HEK293 (cell line): ENCODE measurements at regions not wholly inside any gene's neighbourhood (a gene's known extent, or its start where the extent isn't known, plus 50 kb on each side); places are given as distances from the start of the nearest gene placed in this dataset.

ENCODE experiments used
- CTCF ChIA-PET: fragments of 350-600 bp; formaldehyde crosslinking; extraction: SDS; loops from one replicate; lab custom pipeline; 2021; ENCODE audit warnings: antibody characterized with exemption; lab: Yijun Ruan, JAX
- POLR2A ChIA-PET: fragments of 300-600 bp; formaldehyde crosslinking; extraction: SDS; loops from one replicate; lab custom pipeline; 2020; ENCODE audit warnings: antibody characterized with exemption, inconsistent platforms; lab: Yijun Ruan, JAX
- H3K27ac ChIP-seq: fragments of 200-500 bp; sonication (Bioruptor generic); 2 replicates; pipeline ENCODE4 v1.5.1; 2014; ENCODE audit warnings: low read depth, low read length, control low read depth, inconsistent platforms; ENCODE audit errors: extremely low read depth
- H3K36me3 ChIP-seq, 2 experiments: fragments of 200-500 bp in 1 of 2; sonication (Bioruptor generic) in 1 of 2; 1 replicate in 1 of 2; 2 replicates in 1 of 2; pipeline ENCODE4 v1.5.1; 2014 to 2017; ENCODE audit warnings: inconsistent platforms in 2 of 2, low read length in 2 of 2; ENCODE audit not compliant: control insufficient read depth in 2 of 2, insufficient read depth in 1 of 2
- H3K4me1 ChIP-seq: fragments of 200-500 bp; sonication (Bioruptor generic); 2 replicates; pipeline ENCODE4 v1.5.1; 2014; ENCODE audit warnings: mild to moderate bottlenecking, low read length, inconsistent platforms; ENCODE audit not compliant: control insufficient read depth, insufficient read depth
- H3K4me3 ChIP-seq: 2 replicates; pipeline ENCODE4 v1.5.1; 2011; ENCODE audit warnings: low read depth, mild to moderate bottlenecking, control low read depth, low read length, moderate library complexity
- H3K9me3 ChIP-seq: fragments of 200-500 bp; sonication (Bioruptor generic); 2 replicates; pipeline ENCODE4 v1.5.1; 2014; ENCODE audit warnings: low read depth, low read length, inconsistent platforms; ENCODE audit not compliant: control insufficient read depth, insufficient read depth
- ATF2 ChIP-seq: fragments of 450-650 bp; formaldehyde crosslinking; IDR thresholded peaks from 2 replicates; pipeline ENCODE4 v1.5.1; 2016; ENCODE audit warnings: missing biosample characterization, missing genetic modification characterization, low read depth
- KLF9 ChIP-seq: fragments of 450-650 bp; formaldehyde crosslinking; IDR thresholded peaks from 2 replicates; pipeline ENCODE4 v1.5.1; 2016; ENCODE audit warnings: missing biosample characterization, missing genetic modification characterization, low read depth
- REPIN1 ChIP-seq: fragments of 450-650 bp; formaldehyde crosslinking; IDR thresholded peaks from 2 replicates; pipeline ENCODE4 v1.5.1; 2017; ENCODE audit warnings: missing biosample characterization, missing genetic modification characterization, low read depth
- WT1 ChIP-seq: fragments of 450-650 bp; formaldehyde crosslinking; IDR thresholded peaks from 2 replicates; pipeline ENCODE4 v1.5.1; 2016; ENCODE audit warnings: missing biosample characterization, missing genetic modification characterization
- YY2 ChIP-seq: fragments of 450-650 bp; formaldehyde crosslinking; IDR thresholded peaks from 2 replicates; pipeline ENCODE4 v1.5.1; 2016; ENCODE audit warnings: missing biosample characterization, missing genetic modification characterization
- ZBTB7A ChIP-seq: fragments of 450-650 bp; formaldehyde crosslinking; IDR thresholded peaks from 2 replicates; pipeline ENCODE4 v1.5.1; 2016; ENCODE audit warnings: low read depth, missing biosample characterization, missing genetic modification characterization
- ZNF121 ChIP-seq: fragments of 450-650 bp; formaldehyde crosslinking; IDR thresholded peaks from 2 replicates; pipeline ENCODE4 v1.5.1; 2016; ENCODE audit warnings: missing biosample characterization, missing genetic modification characterization
- ZNF169 ChIP-seq: fragments of 450-650 bp; formaldehyde crosslinking; IDR thresholded peaks from 2 replicates; pipeline ENCODE4 v1.5.1; 2016; ENCODE audit warnings: missing biosample characterization, missing genetic modification characterization
- ZNF174 ChIP-seq: fragments of 450-650 bp; formaldehyde crosslinking; IDR thresholded peaks from 2 replicates; pipeline ENCODE4 v1.5.0; 2017; ENCODE audit warnings: missing biosample characterization, mild to moderate bottlenecking, missing genetic modification characterization
- ZNF221 ChIP-seq: fragments of 450-650 bp; formaldehyde crosslinking; IDR thresholded peaks from 2 replicates; pipeline ENCODE4 v1.5.1; 2017; ENCODE audit warnings: missing biosample characterization, missing genetic modification characterization, borderline replicate concordance
- ZNF292 ChIP-seq: fragments of 450-650 bp; formaldehyde crosslinking; IDR thresholded peaks from 2 replicates; pipeline ENCODE4 v1.5.1; 2016; ENCODE audit warnings: low read depth, missing biosample characterization, missing genetic modification characterization, borderline replicate concordance
- ZNF350 ChIP-seq: fragments of 450-650 bp; formaldehyde crosslinking; IDR thresholded peaks from 2 replicates; pipeline ENCODE4 v1.5.0; 2017; ENCODE audit warnings: missing biosample characterization, mild to moderate bottlenecking, missing genetic modification characterization
- ZNF48 ChIP-seq: fragments of 450-650 bp; formaldehyde crosslinking; IDR thresholded peaks from 2 replicates; pipeline ENCODE4 v1.5.1; 2016; ENCODE audit warnings: missing biosample characterization, missing genetic modification characterization
- ZNF501 ChIP-seq: fragments of 450-650 bp; formaldehyde crosslinking; IDR thresholded peaks from 2 replicates; pipeline ENCODE4 v1.5.1; 2016; ENCODE audit warnings: missing biosample characterization, missing genetic modification characterization
- ZNF560 ChIP-seq: fragments of 450-650 bp; formaldehyde crosslinking; IDR thresholded peaks from 2 replicates; pipeline ENCODE4 v1.5.1; 2017; ENCODE audit warnings: missing biosample characterization, missing genetic modification characterization, borderline replicate concordance
- ZNF654 ChIP-seq: fragments of 450-650 bp; formaldehyde crosslinking; IDR thresholded peaks from 2 replicates; pipeline ENCODE4 v1.5.1; 2016; ENCODE audit warnings: low read depth, missing biosample characterization, missing genetic modification characterization
- ZNF76 ChIP-seq: fragments of 450-650 bp; formaldehyde crosslinking; IDR thresholded peaks from 2 replicates; pipeline ENCODE4; 2016; ENCODE audit warnings: low read depth, missing biosample characterization, missing genetic modification characterization, borderline replicate concordance
- ZSCAN30 ChIP-seq: fragments of 450-650 bp; IDR thresholded peaks from 2 replicates; pipeline ENCODE4 v1.5.1; 2018; ENCODE audit warnings: missing biosample characterization, mild to moderate bottlenecking, missing genetic modification characterization, moderate library complexity
- TF ChIP-seq, protein P1 (sequence below): fragments of 450-650 bp; formaldehyde crosslinking; conservative IDR thresholded peaks from 2 replicates; pipeline ENCODE4 v1.5.1; 2016; ENCODE audit warnings: low read depth, missing biosample characterization, missing genetic modification characterization

GRCh38 chr5:163660486-163660885, 155.1 kb downstream of the MAT2B start:
- Histone ChIP-seq H3K4me1 (no peaks in the 10 kb centered on the region), H3K4me3 (no peak overlapping the region), H3K27ac (no peak overlapping the region), H3K9me3 (no peaks in the 10 kb centered on the region), H3K36me3 (no peaks in the 10 kb centered on the region)
- CTCF ChIA-PET = no interaction called here
- TF ChIP-seq ZNF48 (tag by site-specific recombination) (no peak), ZNF654 (no peak), KLF9 (tag by site-specific recombination) (no peak), ATF2 (tag by site-specific recombination) (no peak), ZNF501 (no peak), ZNF174 (tag by site-specific recombination) (no peak), ZNF221 (tag by site-specific recombination) (no peak), ZSCAN30 (tag by site-specific recombination) (no peak), ZNF76 (tag by site-specific recombination) (no peak), ZNF292 (tag by site-specific recombination) (no peak), ZBTB7A (no peak), ZNF121 (no peak), REPIN1 (tag by site-specific recombination) (no peak), ZNF560 (no peak), WT1 (tag by site-specific recombination) (no peak), YY2 (no peak), ZNF350 (tag by site-specific recombination) (no peak)
- TF ChIP-seq, protein P1, sequence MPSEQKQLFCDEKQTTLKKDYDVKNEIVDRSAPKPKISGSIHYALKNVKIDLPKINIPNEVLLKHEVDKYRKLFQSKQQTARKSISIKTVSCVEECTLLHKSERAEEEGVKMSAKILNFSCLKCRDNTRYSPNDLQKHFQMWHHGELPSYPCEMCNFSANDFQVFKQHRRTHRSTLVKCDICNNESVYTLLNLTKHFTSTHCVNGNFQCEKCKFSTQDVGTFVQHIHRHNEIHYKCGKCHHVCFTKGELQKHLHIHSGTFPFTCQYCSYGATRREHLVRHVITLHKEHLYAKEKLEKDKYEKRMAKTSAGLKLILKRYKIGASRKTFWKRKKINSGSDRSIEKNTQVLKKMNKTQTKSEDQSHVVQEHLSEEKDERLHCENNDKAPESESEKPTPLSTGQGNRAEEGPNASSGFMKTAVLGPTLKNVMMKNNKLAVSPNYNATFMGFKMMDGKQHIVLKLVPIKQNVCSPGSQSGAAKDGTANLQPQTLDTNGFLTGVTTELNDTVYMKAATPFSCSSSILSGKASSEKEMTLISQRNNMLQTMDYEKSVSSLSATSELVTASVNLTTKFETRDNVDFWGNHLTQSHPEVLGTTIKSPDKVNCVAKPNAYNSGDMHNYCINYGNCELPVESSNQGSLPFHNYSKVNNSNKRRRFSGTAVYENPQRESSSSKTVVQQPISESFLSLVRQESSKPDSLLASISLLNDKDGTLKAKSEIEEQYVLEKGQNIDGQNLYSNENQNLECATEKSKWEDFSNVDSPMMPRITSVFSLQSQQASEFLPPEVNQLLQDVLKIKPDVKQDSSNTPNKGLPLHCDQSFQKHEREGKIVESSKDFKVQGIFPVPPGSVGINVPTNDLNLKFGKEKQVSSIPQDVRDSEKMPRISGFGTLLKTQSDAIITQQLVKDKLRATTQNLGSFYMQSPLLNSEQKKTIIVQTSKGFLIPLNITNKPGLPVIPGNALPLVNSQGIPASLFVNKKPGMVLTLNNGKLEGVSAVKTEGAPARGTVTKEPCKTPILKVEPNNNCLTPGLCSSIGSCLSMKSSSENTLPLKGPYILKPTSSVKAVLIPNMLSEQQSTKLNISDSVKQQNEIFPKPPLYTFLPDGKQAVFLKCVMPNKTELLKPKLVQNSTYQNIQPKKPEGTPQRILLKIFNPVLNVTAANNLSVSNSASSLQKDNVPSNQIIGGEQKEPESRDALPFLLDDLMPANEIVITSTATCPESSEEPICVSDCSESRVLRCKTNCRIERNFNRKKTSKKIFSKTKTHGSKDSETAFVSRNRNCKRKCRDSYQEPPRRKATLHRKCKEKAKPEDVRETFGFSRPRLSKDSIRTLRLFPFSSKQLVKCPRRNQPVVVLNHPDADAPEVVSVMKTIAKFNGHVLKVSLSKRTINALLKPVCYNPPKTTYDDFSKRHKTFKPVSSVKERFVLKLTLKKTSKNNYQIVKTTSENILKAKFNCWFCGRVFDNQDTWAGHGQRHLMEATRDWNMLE (tag by site-specific recombination) = no peak
- TF ChIP-seq, all 188 proteins: peak for 0
- POLR2A ChIA-PET = no interaction called here

DNA sequence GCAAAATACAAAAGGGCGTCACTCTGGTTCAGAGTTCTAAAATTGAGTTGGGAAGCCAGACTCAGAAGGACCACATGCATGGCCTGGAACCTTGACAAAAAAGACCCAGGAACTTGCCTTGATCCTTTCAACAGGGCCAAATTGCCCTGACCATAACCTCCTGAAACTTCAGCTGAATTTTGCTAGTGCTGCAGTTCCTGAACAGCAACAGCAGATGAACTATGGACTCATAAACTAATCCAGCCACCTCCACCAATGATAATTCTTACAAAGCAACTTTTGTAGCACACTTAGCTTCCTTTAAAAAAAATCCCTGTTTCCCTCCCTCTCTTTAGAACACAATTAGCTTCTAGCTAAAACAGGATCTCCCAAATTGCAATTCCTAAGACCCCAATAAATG, 155.9 kb downstream of the MAT2B start:
- no peaks in the 10 kb centered on the region for H3K9me3 ChIP-seq
- no peaks in the 10 kb centered on the region for H3K36me3 ChIP-seq
- no peaks in the 10 kb centered on the region for H3K4me1 ChIP-seq
- CTCF ChIA-PET = no interaction called here
- H3K27ac ChIP-seq = no peak overlapping the region
- no peak overlapping the region for H3K4me3 ChIP-seq
- POLR2A ChIA-PET = no interaction called here
- TF ChIP-seq ZNF169 (tag by site-specific recombination) = no peak
